DMS114 treated with DMSO at 0.1 percent for 48 hours (cell line): ENCODE measurements at regions not wholly inside any gene's neighbourhood (a gene's known extent, or its start where the extent isn't known, plus 50 kb on each side); places are given as distances from the start of the nearest gene placed in this dataset.
"Not testable (repeated sequence)": the region's sequence is repeated elsewhere in the genome, so short reads cannot be mapped to it uniquely, and the experiment has no call there.

Experiments used
- DNase-seq: peaks from one replicate; lab custom pipeline; 2025; ENCODE audit not compliant: unreplicated experiment; lab: John Stamatoyannopoulos, UW

- no peak for DNase-seq
Measured at GRCh38 chr2:183782436-183782835, 658.2 kb downstream of the NUP35 start.

- not testable (repeated sequence) for DNase-seq
Measured at GRCh38 chr2:183788796-183789195, 664.6 kb downstream of the NUP35 start.

- not testable (repeated sequence) for DNase-seq
Measured at GRCh38 chr2:183792165-183792924, 668.1 kb downstream of the NUP35 start.

GRCh38 chr2:183798535-183798934 is 674.3 kb downstream of the NUP35 start:
- DNase-seq = no peak

- no peak for DNase-seq
Measured at GRCh38 chr2:183799761-183800160, 675.5 kb downstream of the NUP35 start.

- no peak for DNase-seq
Measured at GRCh38 chr2:183803596-183803995, 679.4 kb downstream of the NUP35 start.

- no peak for DNase-seq
Measured at GRCh38 chr2:183807870-183808269, 683.6 kb downstream of the NUP35 start.

- no peak for DNase-seq
Measured at GRCh38 chr2:183809404-183809803, 685.2 kb downstream of the NUP35 start.

GRCh38 chr2:183811281-183811680 is 687.0 kb downstream of the NUP35 start:
- no peak for DNase-seq

- DNase-seq = no peak
Measured at GRCh38 chr2:183812091-183812490, 687.8 kb downstream of the NUP35 start.

GRCh38 chr2:183825710-183826109 is 701.5 kb downstream of the NUP35 start:
- no peak for DNase-seq

GRCh38 chr2:183829931-183830330 is 705.7 kb downstream of the NUP35 start:
- DNase-seq = no peak

- no peak for DNase-seq
Measured at GRCh38 chr2:183837157-183837556, 712.9 kb downstream of the NUP35 start.

GRCh38 chr2:183838295-183838694 is 714.1 kb downstream of the NUP35 start:
- no peak for DNase-seq

GRCh38 chr2:183840061-183840584 is 715.9 kb downstream of the NUP35 start:
- DNase-seq = no peak

GRCh38 chr2:183849826-183850225 is 725.6 kb downstream of the NUP35 start:
- not testable (repeated sequence) for DNase-seq

- no peak for DNase-seq
Measured at GRCh38 chr2:183859129-183859528, 734.9 kb downstream of the NUP35 start.

GRCh38 chr2:183866666-183867065 is 731.7 kb upstream of the ZNF804A start:
- no peak for DNase-seq

GRCh38 chr2:183867206-183867605 is 731.1 kb upstream of the ZNF804A start:
- no peak for DNase-seq

- no peak for DNase-seq
Measured at GRCh38 chr2:183868153-183868552, 730.2 kb upstream of the ZNF804A start.

GRCh38 chr2:183868707-183869106 is 729.6 kb upstream of the ZNF804A start:
- no peak for DNase-seq

- DNase-seq = no peak
Measured at GRCh38 chr2:183872131-183872530, 726.2 kb upstream of the ZNF804A start.

- no peak for DNase-seq
Measured at GRCh38 chr2:183881978-183882377, 716.4 kb upstream of the ZNF804A start.
